Caco-2 (cell line): ENCODE measurements at regions not wholly inside any gene's neighbourhood (a gene's known extent, or its start where the extent isn't known, plus 50 kb on each side); places are given as distances from the start of the nearest gene placed in this dataset.

ENCODE experiments used
- BruUV-seq: library from RNA; stranded (reverse); fragments of 400-500 nt; replicated peaks from 2 replicates; lab custom pipeline; 2021; lab: Mats Ljungman, UMichigan
- CTCF ChIA-PET: fragments of 300-600 bp; sonication (Branson Sonifier 250); formaldehyde crosslinking; loops from one replicate; lab custom pipeline; 2022; ENCODE audit warnings: antibody characterized with exemption; lab: Charles Lee
- POLR2A ChIA-PET: fragments of 300-600 bp; sonication (Branson Sonifier 250); formaldehyde crosslinking; loops from one replicate; lab custom pipeline; 2022; ENCODE audit warnings: antibody characterized with exemption; lab: Charles Lee
- DNase-seq, 2 experiments: peaks; one replicate each; pipeline versions ENCODE4 v3.0.0 to v3.0.0-alpha.2; 2020 to 2022
- H3K27me3 ChIP-seq: replicated peaks from 2 replicates; pipeline ENCODE4 v1.6.0; 2011; ENCODE audit warnings: low read length; ENCODE audit not compliant: control insufficient read depth, insufficient read depth
- H3K36me3 ChIP-seq: 2 replicates; pipeline ENCODE4 v1.5.1; 2011; ENCODE audit warnings: low read length; ENCODE audit not compliant: control insufficient read depth, insufficient read depth
- H3K4me1 ChIP-seq: fragments of 250-450 bp; sonication (Bioruptor Pico); 2 replicates; pipeline ENCODE4 v1.5.1; 2020; ENCODE audit warnings: mild to moderate bottlenecking
- H3K4me3 ChIP-seq: 2 replicates; pipeline ENCODE4 v1.5.1; 2011; ENCODE audit warnings: low read depth, mild to moderate bottlenecking, control low read depth, low read length
- H3K9me3 ChIP-seq: fragments of 250-450 bp; sonication (Bioruptor Pico); 2 replicates; pipeline ENCODE4 v1.5.1; 2020; ENCODE audit warnings: mild to moderate bottlenecking, moderate library complexity
- H3K27ac Mint-ChIP-seq: one replicate; pipeline ENCODE4 v1.8.0; 2022; ENCODE audit warnings: mixed read lengths; ENCODE audit not compliant: unreplicated experiment
- H3K27me3 Mint-ChIP-seq: one replicate; pipeline ENCODE4 v1.8.0; 2022; ENCODE audit warnings: mixed read lengths; ENCODE audit not compliant: insufficient read depth, unreplicated experiment
- H3K36me3 Mint-ChIP-seq: one replicate; pipeline ENCODE4 v1.8.0; 2022; ENCODE audit warnings: mild to moderate bottlenecking, mixed read lengths; ENCODE audit not compliant: insufficient read depth, unreplicated experiment
- H3K4me1 Mint-ChIP-seq: one replicate; pipeline ENCODE4 v1.8.0; 2022; ENCODE audit warnings: low read depth, mixed read lengths; ENCODE audit not compliant: unreplicated experiment
- H3K4me3 Mint-ChIP-seq: one replicate; pipeline ENCODE4 v1.8.0; 2022; ENCODE audit warnings: mild to moderate bottlenecking, moderate library complexity, mixed read lengths; ENCODE audit not compliant: unreplicated experiment
- H3K9me3 Mint-ChIP-seq: one replicate; pipeline ENCODE4 v1.8.0; 2022; ENCODE audit warnings: mixed read lengths; ENCODE audit not compliant: unreplicated experiment
- CTCF ChIP-seq, 2 experiments: fragments of 200-600 bp in 1 of 2; IDR thresholded peaks; 1 replicate in 1 of 2; 2 replicates in 1 of 2; pipeline versions ENCODE4 v1.5.1 to v1.8.0; 2011 to 2022; ENCODE audit warnings: antibody characterized with exemption in 1 of 2, control low read depth in 1 of 2, inconsistent platforms in 1 of 2, low read depth in 1 of 2, low read length in 1 of 2, mild to moderate bottlenecking in 1 of 2, moderate library complexity in 1 of 2; ENCODE audit not compliant: insufficient read depth in 1 of 2, severe bottlenecking in 1 of 2, unreplicated experiment in 1 of 2
- intact Hi-C: fragments of 100-400 bp; cut with micrococcal nuclease; formaldehyde crosslinking; loops from one replicate; pipeline ENCODE4 v1.10.0; 2022; ENCODE audit not compliant: unreplicated experiment

DNA sequence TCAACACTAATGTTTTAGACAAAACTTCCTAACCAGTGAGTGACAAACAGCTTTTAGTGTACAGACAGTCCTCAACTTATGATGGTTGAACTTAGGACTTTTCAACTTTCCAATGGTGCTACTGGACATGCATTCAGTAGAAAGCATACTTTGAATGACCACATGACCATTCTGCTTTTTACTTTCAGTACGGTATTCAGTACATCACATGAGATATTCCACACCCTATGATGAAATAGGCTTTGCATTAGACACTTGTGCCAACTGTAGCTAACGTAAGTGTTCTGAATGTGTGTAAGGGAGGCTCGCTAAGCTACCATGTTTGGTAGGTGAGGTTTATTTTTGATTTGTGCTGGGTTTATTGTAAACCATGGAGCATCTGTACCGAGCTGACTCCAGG, 113.7 kb downstream of the WNT7A start:
- H3K36me3 Mint-ChIP-seq, result no peaks in the 10 kb centered on the region
- peaks cover 12% of the 10 kb centered on the region; the same call in 1 of the 2 replicates for H3K9me3 ChIP-seq
- intact Hi-C loops, result no loop called here
- ChIA-PET POLR2A (no interaction called here), CTCF (interaction anchor here (1.0 kb wide), 1 partner anchor 115 kb away, joined by 3 read pairs; no protein-coding TSS in a partner anchor)
- no peak overlapping the region for H3K4me3 Mint-ChIP-seq
- H3K4me3 ChIP-seq, result no peak overlapping the region
- H3K36me3 ChIP-seq, result no peaks in the 10 kb centered on the region
- H3K9me3 Mint-ChIP-seq, result no peaks in the 10 kb centered on the region
- peaks cover 10% of the 10 kb centered on the region for H3K4me1 Mint-ChIP-seq
- peaks cover 22% of the 10 kb centered on the region for H3K4me1 ChIP-seq
- no TSS peak for BruUV-seq
- DNase-seq, result no peak
- no peaks in the 10 kb centered on the region for H3K27me3 ChIP-seq
- peaks cover 3% of the 10 kb centered on the region for H3K27me3 Mint-ChIP-seq
- H3K27ac Mint-ChIP-seq, result no peak overlapping the region
- TF ChIP-seq CTCF (IDR thresholded peaks at IDR 0.05; ENCODE audit: insufficient read depth in 1 of 2, low read depth in 1 of 2, low read length in 1 of 2, severe bottlenecking in 1 of 2, unreplicated experiment in 1 of 2), result no peak

- Mint-ChIP-seq H3K27me3 (peaks cover 11% of the 10 kb centered on the region), H3K36me3 (no peaks in the 10 kb centered on the region), H3K4me1 (no peaks in the 10 kb centered on the region), H3K4me3 (no peak overlapping the region), H3K27ac (no peak overlapping the region), H3K9me3 (no peaks in the 10 kb centered on the region)
- no peaks in the 10 kb centered on the region for H3K27me3 ChIP-seq
- H3K4me3 ChIP-seq, result no peak overlapping the region
- no peak for DNase-seq
- H3K36me3 ChIP-seq, result no peaks in the 10 kb centered on the region
- peaks cover 2% of the 10 kb centered on the region for H3K4me1 ChIP-seq
- no peak for TF ChIP-seq CTCF (IDR thresholded peaks at IDR 0.05; ENCODE audit: insufficient read depth in 1 of 2, low read depth in 1 of 2, low read length in 1 of 2, severe bottlenecking in 1 of 2, unreplicated experiment in 1 of 2)
- no TSS peak for BruUV-seq
- POLR2A ChIA-PET, result no interaction called here
- intact Hi-C loops, result no loop called here
- CTCF ChIA-PET, result no interaction called here
- H3K9me3 ChIP-seq, result peaks cover 12% of the 10 kb centered on the region; the same call in 1 of the 2 replicates
Observed at GRCh38 chr3:13764161-13764560, 115.7 kb downstream of the WNT7A start.

GRCh38 chr3:13762906-13763305, 117.0 kb downstream of the WNT7A start:
- BruUV-seq, result no TSS peak
- Mint-ChIP-seq H3K27me3 (peaks cover 17% of the 10 kb centered on the region), H3K4me1 (no peaks in the 10 kb centered on the region), H3K4me3 (no peak overlapping the region), H3K36me3 (no peaks in the 10 kb centered on the region), H3K27ac (no peak overlapping the region), H3K9me3 (no peaks in the 10 kb centered on the region)
- DNase-seq, result no peak
- POLR2A ChIA-PET, result no interaction called here
- no peaks in the 10 kb centered on the region for H3K4me1 ChIP-seq
- no peaks in the 10 kb centered on the region for H3K27me3 ChIP-seq
- peaks cover 12% of the 10 kb centered on the region; the same call in 1 of the 2 replicates for H3K9me3 ChIP-seq
- CTCF ChIA-PET, result interaction anchor here (1.0 kb wide), 1 partner anchor 108 kb away, joined by 3 read pairs; no protein-coding TSS in a partner anchor
- H3K36me3 ChIP-seq, result no peaks in the 10 kb centered on the region
- intact Hi-C loops, result no loop called here
- no peak for TF ChIP-seq CTCF (IDR thresholded peaks at IDR 0.05; ENCODE audit: insufficient read depth in 1 of 2, low read depth in 1 of 2, low read length in 1 of 2, severe bottlenecking in 1 of 2, unreplicated experiment in 1 of 2)
- H3K4me3 ChIP-seq, result no peak overlapping the region
